ENCODE measurements at regions not wholly inside any gene's neighbourhood (a gene's known extent, or its start where the extent isn't known, plus 50 kb on each side); places are given as distances from the start of the nearest gene placed in this dataset.

DNA sequence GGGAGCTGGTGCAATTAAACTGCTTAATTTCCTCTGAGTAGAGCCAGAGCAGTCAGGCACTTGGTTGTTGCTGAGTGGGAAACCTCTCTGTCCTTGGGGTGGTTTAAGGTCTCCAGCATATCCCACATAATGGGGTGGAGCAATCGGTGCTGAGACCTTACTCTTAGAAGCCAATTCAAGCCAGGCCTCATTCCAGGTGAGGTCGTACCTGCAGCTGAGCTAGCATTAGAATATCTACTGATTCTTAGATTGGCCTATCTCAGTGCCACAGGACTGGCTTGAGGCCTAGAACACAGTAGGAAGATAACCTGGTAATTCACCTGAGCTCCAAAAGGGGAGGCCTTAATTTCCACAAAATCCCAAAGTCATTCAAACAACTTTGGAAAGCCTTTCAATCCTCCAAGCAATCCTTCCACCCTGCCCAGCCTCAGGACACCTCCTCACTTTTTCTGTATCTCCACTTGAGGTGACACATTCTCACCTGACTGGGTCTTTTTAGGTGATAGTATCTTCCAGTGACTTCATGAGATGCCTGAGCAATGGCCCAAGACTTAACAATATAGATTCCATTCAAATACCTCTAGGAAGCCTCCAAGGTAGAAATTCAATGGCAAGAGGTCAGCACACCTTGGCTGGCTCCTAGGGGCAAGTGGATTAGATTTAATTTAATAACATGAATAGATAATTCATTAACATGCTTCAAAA is 91.0 kb downstream of the FEM1C start:
- TF ChIP-seq, protein P1, sequence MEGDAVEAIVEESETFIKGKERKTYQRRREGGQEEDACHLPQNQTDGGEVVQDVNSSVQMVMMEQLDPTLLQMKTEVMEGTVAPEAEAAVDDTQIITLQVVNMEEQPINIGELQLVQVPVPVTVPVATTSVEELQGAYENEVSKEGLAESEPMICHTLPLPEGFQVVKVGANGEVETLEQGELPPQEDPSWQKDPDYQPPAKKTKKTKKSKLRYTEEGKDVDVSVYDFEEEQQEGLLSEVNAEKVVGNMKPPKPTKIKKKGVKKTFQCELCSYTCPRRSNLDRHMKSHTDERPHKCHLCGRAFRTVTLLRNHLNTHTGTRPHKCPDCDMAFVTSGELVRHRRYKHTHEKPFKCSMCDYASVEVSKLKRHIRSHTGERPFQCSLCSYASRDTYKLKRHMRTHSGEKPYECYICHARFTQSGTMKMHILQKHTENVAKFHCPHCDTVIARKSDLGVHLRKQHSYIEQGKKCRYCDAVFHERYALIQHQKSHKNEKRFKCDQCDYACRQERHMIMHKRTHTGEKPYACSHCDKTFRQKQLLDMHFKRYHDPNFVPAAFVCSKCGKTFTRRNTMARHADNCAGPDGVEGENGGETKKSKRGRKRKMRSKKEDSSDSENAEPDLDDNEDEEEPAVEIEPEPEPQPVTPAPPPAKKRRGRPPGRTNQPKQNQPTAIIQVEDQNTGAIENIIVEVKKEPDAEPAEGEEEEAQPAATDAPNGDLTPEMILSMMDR (IDR thresholded peaks at IDR 0.05; ENCODE audit: low read depth, low read length, missing input control) = no peak
- TF ChIP-seq REST (IDR thresholded peaks at IDR 0.05) (no peak), MAX (IDR thresholded peaks at IDR 0.05) (no peak), JUND (IDR thresholded peaks at IDR 0.05) (no peak), YY1 (IDR thresholded peaks at IDR 0.05) (no peak), RXRA (IDR thresholded peaks at IDR 0.05) (no peak), RAD21 (IDR thresholded peaks at IDR 0.05) (no peak), FOXA1 (IDR thresholded peaks at IDR 0.05) (no peak), ZBTB33 (IDR thresholded peaks at IDR 0.05) (no peak), GABPA (IDR thresholded peaks at IDR 0.05 in 1 of 2, conservative IDR thresholded peaks at IDR 0.05 in 1 of 2) (no peak)
- TF ChIP-seq, protein P2, sequence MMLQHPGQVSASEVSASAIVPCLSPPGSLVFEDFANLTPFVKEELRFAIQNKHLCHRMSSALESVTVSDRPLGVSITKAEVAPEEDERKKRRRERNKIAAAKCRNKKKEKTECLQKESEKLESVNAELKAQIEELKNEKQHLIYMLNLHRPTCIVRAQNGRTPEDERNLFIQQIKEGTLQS (IDR thresholded peaks at IDR 0.05) = no peak

All from liver (tissue), 3 donors.